ENCODE measurements at regions not wholly inside any gene's neighbourhood (a gene's known extent, or its start where the extent isn't known, plus 50 kb on each side); places are given as distances from the start of the nearest gene placed in this dataset.

DNA sequence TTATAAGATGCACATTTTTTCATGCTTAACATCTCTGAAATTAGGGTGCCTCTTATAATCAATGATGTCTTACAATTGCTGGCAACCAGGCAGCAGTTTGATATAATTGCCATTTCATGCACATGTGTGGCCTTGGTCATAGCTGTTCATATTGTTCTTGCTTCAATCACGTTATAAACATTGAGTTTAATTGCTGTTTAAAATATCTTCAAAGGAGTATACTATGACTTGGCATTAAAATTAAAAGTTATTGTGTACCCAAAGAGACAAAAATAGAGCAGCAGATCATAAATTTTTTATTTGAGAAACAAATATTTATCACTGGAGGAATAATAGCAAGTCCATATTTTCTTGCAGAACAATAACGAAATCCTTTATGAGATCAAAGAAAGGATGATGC lies 325.5 kb downstream of the LMX1A start:
- FAIRE-seq (no peak), DNase-seq (no peak), ATAC-seq (no peak)
- no peaks in the 10 kb centered on the region for H3K36me3 ChIP-seq
- H3K27me3 ChIP-seq: no peaks in the 10 kb centered on the region
- no peak overlapping the region for H3K4me3 ChIP-seq
- 64 to 73% methylated on average over 2 of the region's 2 CpGs for WGBS, 2 donors
- no peak overlapping the region for H3K27ac ChIP-seq
- TF ChIP-seq, protein P1, sequence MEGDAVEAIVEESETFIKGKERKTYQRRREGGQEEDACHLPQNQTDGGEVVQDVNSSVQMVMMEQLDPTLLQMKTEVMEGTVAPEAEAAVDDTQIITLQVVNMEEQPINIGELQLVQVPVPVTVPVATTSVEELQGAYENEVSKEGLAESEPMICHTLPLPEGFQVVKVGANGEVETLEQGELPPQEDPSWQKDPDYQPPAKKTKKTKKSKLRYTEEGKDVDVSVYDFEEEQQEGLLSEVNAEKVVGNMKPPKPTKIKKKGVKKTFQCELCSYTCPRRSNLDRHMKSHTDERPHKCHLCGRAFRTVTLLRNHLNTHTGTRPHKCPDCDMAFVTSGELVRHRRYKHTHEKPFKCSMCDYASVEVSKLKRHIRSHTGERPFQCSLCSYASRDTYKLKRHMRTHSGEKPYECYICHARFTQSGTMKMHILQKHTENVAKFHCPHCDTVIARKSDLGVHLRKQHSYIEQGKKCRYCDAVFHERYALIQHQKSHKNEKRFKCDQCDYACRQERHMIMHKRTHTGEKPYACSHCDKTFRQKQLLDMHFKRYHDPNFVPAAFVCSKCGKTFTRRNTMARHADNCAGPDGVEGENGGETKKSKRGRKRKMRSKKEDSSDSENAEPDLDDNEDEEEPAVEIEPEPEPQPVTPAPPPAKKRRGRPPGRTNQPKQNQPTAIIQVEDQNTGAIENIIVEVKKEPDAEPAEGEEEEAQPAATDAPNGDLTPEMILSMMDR (IDR thresholded peaks at IDR 0.05): no peak
- intact Hi-C loops (cut with DNase I): no loop called here
- H3K9me3 ChIP-seq: no peaks in the 10 kb centered on the region
- H3K4me1 ChIP-seq: no peaks in the 10 kb centered on the region

DNA sequence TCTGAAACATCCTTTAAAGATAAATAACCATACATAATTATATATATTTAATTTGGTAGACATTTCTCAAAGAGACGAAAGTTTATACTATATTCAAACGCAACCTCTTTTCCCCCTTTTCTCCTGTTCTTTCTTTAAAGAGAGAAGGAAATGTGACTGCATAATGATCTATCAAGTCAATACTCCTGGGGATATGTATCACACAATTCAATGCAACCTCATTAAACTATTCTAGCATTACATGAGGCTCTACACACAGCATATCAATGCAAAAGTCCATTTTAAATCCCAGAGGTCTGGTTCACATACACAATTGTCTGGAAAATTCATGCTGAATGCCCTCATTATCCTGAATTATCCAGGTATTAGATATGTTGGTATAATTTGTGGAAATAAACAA lies 330.7 kb downstream of the LMX1A start:
- Histone ChIP-seq H3K9me3 (no peaks in the 10 kb centered on the region), H3K4me3 (no peak overlapping the region), H3K27me3 (no peaks in the 10 kb centered on the region), H3K4me1 (no peaks in the 10 kb centered on the region), H3K36me3 (no peaks in the 10 kb centered on the region), H3K27ac (no peak overlapping the region)
- TF ChIP-seq, protein P1 (IDR thresholded peaks at IDR 0.05): no peak
- intact Hi-C loops (cut with DNase I): no loop called here
- ATAC-seq (no peak), DNase-seq (no peak), FAIRE-seq (no peak)
- 80 to 87% methylated on average over 2 of the region's 2 CpGs for WGBS, 2 donors

DNA sequence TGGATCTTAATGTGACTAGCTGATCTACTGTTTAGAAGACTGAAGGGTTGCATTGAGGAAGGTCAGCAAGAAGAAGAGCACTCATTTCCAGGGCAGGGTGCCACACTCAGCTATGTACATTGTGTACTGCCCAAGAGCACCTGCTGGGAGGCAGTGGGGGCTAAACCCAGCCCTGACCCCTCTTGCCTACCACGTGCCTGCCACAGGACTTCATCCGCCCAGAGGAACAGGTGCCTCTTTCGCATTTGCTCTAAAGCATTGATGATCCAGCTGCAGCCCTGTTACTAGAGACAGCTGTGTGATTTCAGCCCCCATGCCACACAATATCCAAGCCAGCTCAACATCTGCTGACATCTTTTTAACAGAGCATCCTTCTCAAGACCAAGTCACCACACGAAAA lies 341.8 kb downstream of the LMX1A start:
- DNase-seq (no peak), ATAC-seq (no peak), FAIRE-seq (no peak)
- TF ChIP-seq, protein P1 (IDR thresholded peaks at IDR 0.05): no peak
- Histone ChIP-seq H3K9me3 (no peaks in the 10 kb centered on the region), H3K4me3 (no peak overlapping the region), H3K27ac (no peak overlapping the region), H3K36me3 (no peaks in the 10 kb centered on the region), H3K27me3 (no peaks in the 10 kb centered on the region), H3K4me1 (no peaks in the 10 kb centered on the region)
- WGBS, 2 donors: 74 to 82% methylated on average over 4 of the region's 4 CpGs
- intact Hi-C loops (cut with DNase I): no loop called here

DNA sequence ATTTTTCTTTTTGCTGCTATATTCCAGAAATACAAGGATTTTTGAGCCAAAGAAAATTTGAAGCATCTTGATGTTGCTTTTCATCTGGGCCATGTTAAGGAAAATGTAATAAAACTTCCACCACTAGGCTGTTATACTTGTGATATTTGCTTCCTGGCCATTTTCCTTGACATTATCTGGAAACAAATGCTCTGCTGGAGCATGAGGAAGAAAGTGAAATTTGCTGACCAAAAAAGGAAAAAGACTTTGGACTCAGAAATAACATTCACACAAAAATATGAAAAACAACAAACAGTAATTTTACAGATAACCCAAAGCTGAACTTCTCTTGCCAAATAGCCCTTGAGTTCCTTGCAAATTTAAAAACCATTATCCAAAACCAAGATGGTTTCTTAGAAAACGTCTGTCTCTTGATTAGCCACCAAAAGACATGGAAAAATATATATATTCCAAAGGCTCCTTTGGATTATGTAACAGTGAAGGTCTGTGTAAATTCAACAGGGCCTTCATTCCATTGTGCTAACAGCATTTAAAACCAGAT lies 344.5 kb downstream of the LMX1A start:
- Histone ChIP-seq H3K4me1 (no peaks in the 10 kb centered on the region), H3K36me3 (no peaks in the 10 kb centered on the region), H3K27me3 (no peaks in the 10 kb centered on the region), H3K4me3 (no peak overlapping the region), H3K27ac (no peak overlapping the region), H3K9me3 (no peaks in the 10 kb centered on the region)
- 16 to 19% methylated on average over 1 of the region's 1 CpG for WGBS, 2 donors
- intact Hi-C loops (cut with DNase I): no loop called here
- TF ChIP-seq, protein P1 (IDR thresholded peaks at IDR 0.05): no peak
- ATAC-seq (no peak), DNase-seq (no peak), FAIRE-seq (no peak)

DNA sequence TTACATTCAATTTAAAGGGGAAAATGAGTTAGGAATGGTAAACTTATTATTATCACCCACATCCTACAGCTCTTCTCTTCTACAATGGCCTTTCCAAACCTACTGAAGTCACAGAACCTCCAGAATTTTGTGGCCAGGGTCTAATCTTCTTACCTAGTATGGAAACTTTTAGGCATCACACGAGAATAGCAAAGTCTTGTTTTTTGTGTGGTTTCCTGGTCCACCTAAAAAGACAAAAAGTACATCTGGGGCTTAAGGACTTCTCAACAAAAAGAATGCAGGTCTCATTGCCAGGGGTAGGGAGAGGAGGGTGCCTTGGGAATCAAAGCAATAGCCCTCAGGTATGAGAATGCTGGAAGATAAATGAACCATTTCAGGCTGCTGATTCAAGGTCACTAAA lies 345.3 kb downstream of the LMX1A start:
- DNase-seq (no peak), FAIRE-seq (no peak), ATAC-seq (no peak)
- H3K36me3 ChIP-seq: no peaks in the 10 kb centered on the region
- 63 to 67% methylated on average over 1 of the region's 1 CpG for WGBS, 2 donors
- TF ChIP-seq, protein P1 (IDR thresholded peaks at IDR 0.05): no peak
- no peaks in the 10 kb centered on the region for H3K4me1 ChIP-seq
- intact Hi-C loops (cut with DNase I): no loop called here
- no peak overlapping the region for H3K4me3 ChIP-seq
- H3K27ac ChIP-seq: no peak overlapping the region
- no peaks in the 10 kb centered on the region for H3K27me3 ChIP-seq
- no peaks in the 10 kb centered on the region for H3K9me3 ChIP-seq

All from pancreas (tissue), 10 donors.